Glutamatergic neuron (in vitro differentiated cells): ENCODE measurements at regions not wholly inside any gene's neighbourhood (a gene's known extent, or its start where the extent isn't known, plus 50 kb on each side); places are given as distances from the start of the nearest gene placed in this dataset.

Source experiments
- DNase-seq: peaks from one replicate; pipeline ENCODE4 v3.0.0; 2022
- H3K27ac Mint-ChIP-seq: one replicate; pipeline ENCODE4 v1.8.0; 2020; ENCODE audit warnings: mild to moderate bottlenecking, mixed read lengths, inconsistent platforms; ENCODE audit not compliant: unreplicated experiment
- H3K27me3 Mint-ChIP-seq: one replicate; pipeline ENCODE4 v1.8.0; 2020; ENCODE audit warnings: mild to moderate bottlenecking, moderate library complexity, mixed read lengths, inconsistent platforms; ENCODE audit not compliant: unreplicated experiment
- H3K36me3 Mint-ChIP-seq: one replicate; pipeline ENCODE4 v1.8.0; 2020; ENCODE audit warnings: mild to moderate bottlenecking, mixed read lengths, inconsistent platforms; ENCODE audit not compliant: unreplicated experiment
- H3K4me1 Mint-ChIP-seq: one replicate; pipeline ENCODE4 v1.8.0; 2020; ENCODE audit warnings: mild to moderate bottlenecking, low read depth, mixed read lengths, inconsistent platforms; ENCODE audit not compliant: unreplicated experiment
- H3K4me3 Mint-ChIP-seq: one replicate; pipeline ENCODE4 v1.8.0; 2020; ENCODE audit warnings: mild to moderate bottlenecking, mixed read lengths, inconsistent platforms; ENCODE audit not compliant: unreplicated experiment
- H3K9me3 Mint-ChIP-seq: one replicate; pipeline ENCODE4 v1.8.0; 2020; ENCODE audit warnings: mild to moderate bottlenecking, moderate library complexity, mixed read lengths, inconsistent platforms; ENCODE audit not compliant: unreplicated experiment
- CTCF ChIP-seq: fragments of 200-600 bp; sonication (generic); IDR thresholded peaks from one replicate; pipeline ENCODE4 v1.5.0; 2021; ENCODE audit not compliant: partially characterized antibody, unreplicated experiment

- DNase-seq: no peak
- no peak for TF ChIP-seq CTCF
- Mint-ChIP-seq H3K27me3 (no peaks in the 10 kb centered on the region), H3K36me3 (no peaks in the 10 kb centered on the region), H3K27ac (no peak overlapping the region), H3K9me3 (no peaks in the 10 kb centered on the region), H3K4me1 (peaks cover 11% of the 10 kb centered on the region), H3K4me3 (no peak overlapping the region)
Observed at GRCh38 chr2:60368456-60368855, 185.0 kb downstream of the BCL11A start.

GRCh38 chr2:60366135-60366712 is 187.2 kb downstream of the BCL11A start:
- Mint-ChIP-seq H3K36me3 (no peaks in the 10 kb centered on the region), H3K4me3 (no peak overlapping the region), H3K27me3 (no peaks in the 10 kb centered on the region), H3K27ac (no peak overlapping the region), H3K9me3 (no peaks in the 10 kb centered on the region), H3K4me1 (peaks cover 11% of the 10 kb centered on the region)
- no peak for DNase-seq
- no peak for TF ChIP-seq CTCF

- no peak for DNase-seq
- H3K4me1 Mint-ChIP-seq: peaks cover 11% of the 10 kb centered on the region
Observed at GRCh38 chr2:60365556-60365955, 187.9 kb downstream of the BCL11A start.

GRCh38 chr2:60364491-60364890 is 189.0 kb downstream of the BCL11A start:
- no peak for TF ChIP-seq CTCF
- no peaks in the 10 kb centered on the region for H3K27me3 Mint-ChIP-seq
- no peak for DNase-seq

More at GRCh38 chr2:60365556-60365955, 187.9 kb downstream of the BCL11A start:
- no peak overlapping the region for H3K27ac Mint-ChIP-seq
- no peak overlapping the region for H3K4me3 Mint-ChIP-seq
- no peak for TF ChIP-seq CTCF
- H3K9me3 Mint-ChIP-seq: no peaks in the 10 kb centered on the region
- no peaks in the 10 kb centered on the region for H3K36me3 Mint-ChIP-seq
- no peaks in the 10 kb centered on the region for H3K27me3 Mint-ChIP-seq

GRCh38 chr2:60361498-60361897 is 192.0 kb downstream of the BCL11A start:
- Mint-ChIP-seq H3K36me3 (no peaks in the 10 kb centered on the region), H3K4me1 (peaks cover 7% of the 10 kb centered on the region), H3K4me3 (no peak overlapping the region), H3K27ac (no peak overlapping the region), H3K9me3 (no peaks in the 10 kb centered on the region), H3K27me3 (no peaks in the 10 kb centered on the region)
- no peak for TF ChIP-seq CTCF
- DNase-seq: no peak

More at GRCh38 chr2:60364491-60364890, 189.0 kb downstream of the BCL11A start:
- Mint-ChIP-seq H3K36me3 (no peaks in the 10 kb centered on the region), H3K27ac (peak overlapping the region; percentile 76), H3K9me3 (no peaks in the 10 kb centered on the region), H3K4me3 (no peak overlapping the region), H3K4me1 (peaks cover 11% of the 10 kb centered on the region)
